SH-SY5Y (cell line): ENCODE measurements at regions not wholly inside any gene's neighbourhood (a gene's known extent, or its start where the extent isn't known, plus 50 kb on each side); places are given as distances from the start of the nearest gene placed in this dataset.

Experiments
- GATA2 ChIP-seq: IDR thresholded peaks from 2 replicates; pipeline ENCODE4 v1.6.1; 2011; ENCODE audit warnings: mild to moderate bottlenecking, low read depth, low read length
- GATA3 ChIP-seq: IDR thresholded peaks from 2 replicates; pipeline ENCODE4 v1.6.1; 2011; ENCODE audit warnings: low read depth, mild to moderate bottlenecking, low read length, moderate library complexity

DNA sequence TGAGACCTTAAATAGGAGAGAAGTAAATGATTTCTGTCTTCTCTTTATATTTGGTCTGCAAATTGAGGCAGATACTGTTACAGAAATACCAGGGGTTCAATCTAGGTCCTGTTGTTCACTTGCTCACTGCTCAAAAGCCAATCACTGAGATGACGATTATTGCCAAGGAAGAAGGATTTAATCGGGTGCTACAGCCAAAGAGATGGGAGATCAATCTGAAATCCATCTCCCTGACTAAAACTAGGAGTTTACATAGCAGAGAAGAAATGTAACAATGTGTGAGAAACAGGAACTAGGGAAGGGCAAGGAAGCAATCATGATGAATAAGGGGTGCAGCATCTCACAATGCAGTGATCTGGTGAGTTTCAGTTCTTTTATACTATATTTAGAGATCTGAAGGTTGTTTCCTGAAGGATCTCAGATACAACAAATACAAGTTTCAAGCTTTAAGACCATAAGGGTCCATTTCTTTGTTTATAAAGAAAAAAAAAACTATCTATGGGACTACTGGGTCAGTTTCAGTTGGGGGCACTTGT lies 117.9 kb upstream of the FAM9B start:
- TF ChIP-seq GATA2, result no peak
- no peak for TF ChIP-seq GATA3
